Mesenchymal stem cell (in vitro differentiated cells and primary cell): ENCODE measurements at regions not wholly inside any gene's neighbourhood (a gene's known extent, or its start where the extent isn't known, plus 50 kb on each side); places are given as distances from the start of the nearest gene placed in this dataset.

Experiments used
- DNase-seq: peaks from one replicate; pipeline ENCODE4 v3.0.0-alpha.2; 2013
- H2AFZ ChIP-seq: one replicate; pipeline ENCODE4 v1.6.1; 2013; ENCODE audit warnings: low read depth, mild to moderate bottlenecking, control low read depth, inconsistent platforms, low read length, moderate library complexity
- H2AK5ac ChIP-seq: 2 replicates; pipeline ENCODE4 v1.6.1; 2013; ENCODE audit warnings: low read length, moderate library complexity, mild to moderate bottlenecking, inconsistent platforms; ENCODE audit not compliant: severe bottlenecking
- H2BK120ac ChIP-seq: one replicate; pipeline ENCODE4 v1.6.1; 2013; ENCODE audit warnings: low read depth, mild to moderate bottlenecking, inconsistent platforms, low read length, moderate library complexity
- H2BK12ac ChIP-seq, 2 experiments: one replicate each; pipeline ENCODE4 v1.6.1; 2013; ENCODE audit warnings: inconsistent platforms in 2 of 2, low read length in 2 of 2, mild to moderate bottlenecking in 2 of 2, moderate library complexity in 2 of 2, control low read depth in 1 of 2
- H2BK15ac ChIP-seq: one replicate; pipeline ENCODE4 v1.6.1; 2013; ENCODE audit warnings: mild to moderate bottlenecking, low read depth, inconsistent platforms; ENCODE audit not compliant: poor library complexity, severe bottlenecking
- H2BK5ac ChIP-seq: 2 replicates; pipeline ENCODE4 v1.6.1; 2013; ENCODE audit warnings: low read depth, mild to moderate bottlenecking, low read length, control low read depth, inconsistent platforms; ENCODE audit not compliant: poor library complexity, severe bottlenecking
- H3K14ac ChIP-seq, 2 experiments: one replicate each; pipeline ENCODE4 v1.6.1; 2013; ENCODE audit warnings: inconsistent platforms in 2 of 2, low read length in 2 of 2, control low read depth in 1 of 2, mild to moderate bottlenecking in 1 of 2, moderate library complexity in 1 of 2
- H3K18ac ChIP-seq, 2 experiments: one replicate each; pipeline ENCODE4 v1.6.1; 2013; ENCODE audit warnings: inconsistent platforms in 2 of 2, low read length in 2 of 2, control low read depth in 1 of 2, low read depth in 1 of 2, mild to moderate bottlenecking in 1 of 2
- H3K23ac ChIP-seq, 2 experiments: one replicate each; pipeline ENCODE4 v1.6.1; 2013; ENCODE audit warnings: inconsistent platforms in 2 of 2, low read length in 2 of 2, mild to moderate bottlenecking in 2 of 2, moderate library complexity in 2 of 2, control low read depth in 1 of 2
- H3K27ac ChIP-seq: 2 replicates; pipeline ENCODE4 v1.5.1; 2013; ENCODE audit warnings: mild to moderate bottlenecking, moderate library complexity, low read length, control low read depth, inconsistent platforms; ENCODE audit not compliant: poor library complexity, severe bottlenecking
- H3K27me3 ChIP-seq, 2 experiments: 2 replicates each; pipeline versions ENCODE4 v1.6.1 to v1.7.0; 2013; ENCODE audit warnings: low read length in 2 of 2, mild to moderate bottlenecking in 2 of 2, moderate library complexity in 2 of 2, control low read depth in 1 of 2, inconsistent platforms in 1 of 2; ENCODE audit not compliant: control insufficient read depth in 1 of 2, insufficient read depth in 1 of 2
- H3K36me3 ChIP-seq, 2 experiments: 2 replicates each; pipeline versions ENCODE4 v1.6.1 to v1.7.0; 2013; ENCODE audit warnings: low read length in 2 of 2, control low read depth in 1 of 2, inconsistent platforms in 1 of 2, low read depth in 1 of 2, mild to moderate bottlenecking in 1 of 2; ENCODE audit not compliant: insufficient read depth in 2 of 2, control insufficient read depth in 1 of 2
- H3K4ac ChIP-seq, 2 experiments: one replicate each; pipeline ENCODE4 v1.6.1; 2013; ENCODE audit warnings: inconsistent platforms in 2 of 2, low read length in 2 of 2, mild to moderate bottlenecking in 2 of 2, moderate library complexity in 2 of 2, control low read depth in 1 of 2, low read depth in 1 of 2
- H3K4me1 ChIP-seq: 2 replicates; pipeline ENCODE4 v1.6.1; 2013; ENCODE audit warnings: low read depth, low read length, control low read depth; ENCODE audit not compliant: control insufficient read depth, insufficient read depth
- H3K4me2 ChIP-seq: 2 replicates; pipeline ENCODE4 v1.6.1; 2013; ENCODE audit warnings: low read length, mild to moderate bottlenecking, inconsistent platforms; ENCODE audit not compliant: poor library complexity, severe bottlenecking
- H3K4me3 ChIP-seq, 2 experiments: 2 replicates each; pipeline versions ENCODE4 v1.5.1 to v1.7.0; 2013; ENCODE audit warnings: low read length in 2 of 2, mild to moderate bottlenecking in 2 of 2, control low read depth in 1 of 2, low read depth in 1 of 2; ENCODE audit not compliant: insufficient read depth in 1 of 2
- H3K79me1 ChIP-seq: replicated peaks from 2 replicates; pipeline ENCODE4 v1.6.1; 2013; ENCODE audit warnings: mild to moderate bottlenecking, control low read depth, low read length, inconsistent platforms; ENCODE audit not compliant: poor library complexity, severe bottlenecking
- H3K9ac ChIP-seq: 2 replicates; pipeline ENCODE4 v1.7.0; 2013; ENCODE audit warnings: mild to moderate bottlenecking, low read length, moderate library complexity
- H3K9me3 ChIP-seq: 2 replicates; pipeline ENCODE4 v1.7.0; 2013; ENCODE audit warnings: mild to moderate bottlenecking, low read length; ENCODE audit not compliant: control insufficient read depth
- H4K8ac ChIP-seq: one replicate; pipeline ENCODE4 v1.6.1; 2013; ENCODE audit warnings: inconsistent platforms, mild to moderate bottlenecking, low read length, moderate library complexity
- H4K91ac ChIP-seq: one replicate; pipeline ENCODE4 v1.6.1; 2013; ENCODE audit warnings: mild to moderate bottlenecking, low read length, inconsistent platforms
- WGBS: methylation state at CpG from one replicate; pipeline ENCODE4 v1.1.7; 2013; ENCODE audit warnings: mixed read lengths; 5-methylcytosine and 5-hydroxymethylcytosine counted together

- Histone ChIP-seq H4K91ac (no peak overlapping the region), H2AFZ (no peak overlapping the region), H3K4me3 (no peak overlapping the region), H3K18ac (no peak overlapping the region), H2BK5ac (no peak overlapping the region), H3K9ac (no peak overlapping the region), H3K79me1 (no peaks in the 10 kb centered on the region), H3K4ac (no peak overlapping the region), H3K4me2 (no peak overlapping the region), H3K14ac (no peak overlapping the region), H4K8ac (no peak overlapping the region), H3K27me3 (no peaks in the 10 kb centered on the region), H3K27ac (no peak overlapping the region), H2AK5ac (no peak overlapping the region), H3K36me3 (no peaks in the 10 kb centered on the region), H3K23ac (no peak overlapping the region), H2BK12ac (no peak overlapping the region), H3K4me1 (no peaks in the 10 kb centered on the region), H2BK15ac (no peak overlapping the region), H3K9me3 (no peaks in the 10 kb centered on the region), H2BK120ac (no peak overlapping the region)
- 93% methylated on average over 13 of the region's 13 CpGs for WGBS
- no peak for DNase-seq
Observed at GRCh38 chr4:12746221-12746620, 737.9 kb downstream of the RAB28 start.

GRCh38 chr4:12734586-12734985 is 749.6 kb downstream of the RAB28 start:
- Histone ChIP-seq H3K27me3 (peaks cover 3% of the 10 kb centered on the region in 2 experiments), H3K4me2 (no peak overlapping the region), H2BK15ac (no peak overlapping the region), H4K91ac (no peak overlapping the region), H2AFZ (no peak overlapping the region), H3K14ac (no peak overlapping the region), H4K8ac (no peak overlapping the region), H3K9ac (no peak overlapping the region), H2BK12ac (no peak overlapping the region), H3K4ac (no peak overlapping the region), H3K9me3 (no peaks in the 10 kb centered on the region), H3K23ac (no peak overlapping the region), H3K36me3 (no peaks in the 10 kb centered on the region), H3K18ac (no peak overlapping the region), H2AK5ac (no peak overlapping the region), H3K27ac (no peak overlapping the region), H2BK5ac (no peak overlapping the region), H2BK120ac (no peak overlapping the region), H3K79me1 (no peaks in the 10 kb centered on the region), H3K4me3 (no peak overlapping the region), H3K4me1 (no peaks in the 10 kb centered on the region)
- no peak for DNase-seq
- WGBS, result 80% methylated on average over 2 of the region's 2 CpGs

- H4K8ac ChIP-seq, result no peak overlapping the region
- H3K27ac ChIP-seq, result no peak overlapping the region
- H3K79me1 ChIP-seq, result no peaks in the 10 kb centered on the region
- 0% methylated on average over 1 of the region's 1 CpG for WGBS
- H4K91ac ChIP-seq, result no peak overlapping the region
- H3K14ac ChIP-seq, result no peak overlapping the region
- no peak overlapping the region for H2BK120ac ChIP-seq
- no peak overlapping the region for H2AK5ac ChIP-seq
- no peak overlapping the region for H2BK12ac ChIP-seq
- no peaks in the 10 kb centered on the region for H3K36me3 ChIP-seq
- no peak overlapping the region for H3K18ac ChIP-seq
- H2BK5ac ChIP-seq, result no peak overlapping the region
- no peak overlapping the region for H3K4me2 ChIP-seq
- H2AFZ ChIP-seq, result no peak overlapping the region
- H3K23ac ChIP-seq, result no peak overlapping the region
- DNase-seq, result peak; percentile 45
- H3K4me1 ChIP-seq, result no peaks in the 10 kb centered on the region
- H3K9ac ChIP-seq, result no peak overlapping the region
- peaks cover 3% of the 10 kb centered on the region in 2 experiments for H3K27me3 ChIP-seq
- H2BK15ac ChIP-seq, result no peak overlapping the region
- no peak overlapping the region for H3K4me3 ChIP-seq
- H3K4ac ChIP-seq, result no peak overlapping the region
- H3K9me3 ChIP-seq, result no peaks in the 10 kb centered on the region
Observed at GRCh38 chr4:12729384-12729783, 754.8 kb downstream of the RAB28 start.

GRCh38 chr4:12724510-12724909 is 759.6 kb downstream of the RAB28 start:
- no peak overlapping the region for H4K91ac ChIP-seq
- no peak overlapping the region for H2BK120ac ChIP-seq
- no peak overlapping the region for H3K4me2 ChIP-seq
- no peak overlapping the region for H2AK5ac ChIP-seq
- DNase-seq, result peak; percentile 6
- no CpG with 5 or more reads among the region's 5 CpGs for WGBS
- H3K18ac ChIP-seq, result no peak overlapping the region
- no peaks in the 10 kb centered on the region for H3K79me1 ChIP-seq
- no peaks in the 10 kb centered on the region for H3K36me3 ChIP-seq
- no peaks in the 10 kb centered on the region for H3K27me3 ChIP-seq
- H3K23ac ChIP-seq, result no peak overlapping the region
- no peak overlapping the region for H2BK5ac ChIP-seq
- H2AFZ ChIP-seq, result no peak overlapping the region
- no peak overlapping the region for H3K14ac ChIP-seq
- no peaks in the 10 kb centered on the region for H3K4me1 ChIP-seq
- no peak overlapping the region for H2BK15ac ChIP-seq
- H3K27ac ChIP-seq, result no peak overlapping the region
- H2BK12ac ChIP-seq, result no peak overlapping the region
- no peak overlapping the region for H3K9ac ChIP-seq
- no peak overlapping the region for H3K4ac ChIP-seq
- H3K4me3 ChIP-seq, result no peak overlapping the region
- H3K9me3 ChIP-seq, result no peaks in the 10 kb centered on the region
- no peak overlapping the region for H4K8ac ChIP-seq
